ENCODE measurements at regions not wholly inside any gene's neighbourhood (a gene's known extent, or its start where the extent isn't known, plus 50 kb on each side); places are given as distances from the start of the nearest gene placed in this dataset.

GRCh38 chr13:72151241-72151640 lies 284.2 kb upstream of the DACH1 start:
- Histone ChIP-seq H3K36me3 (ENCODE audit: insufficient read depth, low read length) (no peaks in the 10 kb centered on the region), H3K27me3 (ENCODE audit: insufficient read depth, low read depth, low read length) (no peaks in the 10 kb centered on the region), H3K4me2 (ENCODE audit: low read length) (no peak overlapping the region), H2AFZ (ENCODE audit: low read depth, low read length) (no peak overlapping the region), H3K27ac (ENCODE audit: low read length) (no peak overlapping the region), H3K9ac (ENCODE audit: low read length) (no peak overlapping the region), H3K9me3 (ENCODE audit: low read length) (no peaks in the 10 kb centered on the region), H3K9me2 (ENCODE audit: insufficient read depth, low read length) (no peaks in the 10 kb centered on the region), H4K20me1 (ENCODE audit: insufficient read depth) (no peaks in the 10 kb centered on the region), H3K4me3 (ENCODE audit: low read length) (no peak overlapping the region), H3K79me2 (replicated peaks; ENCODE audit: insufficient read depth, low read length) (no peaks in the 10 kb centered on the region), H3F3A (ENCODE audit: insufficient read depth, low read length, poor library complexity, severe bottlenecking) (no peaks in the 10 kb centered on the region)
- TF ChIP-seq TAF1 (IDR thresholded peaks at IDR 0.05; ENCODE audit: low read depth): no peak

GRCh38 chr13:72150502-72150901 lies 283.5 kb upstream of the DACH1 start:
- Histone ChIP-seq H3K4me3 (ENCODE audit: low read length) (no peak overlapping the region), H3K4me2 (ENCODE audit: low read length) (no peak overlapping the region), H3K79me2 (replicated peaks; ENCODE audit: insufficient read depth, low read length) (no peaks in the 10 kb centered on the region), H3K36me3 (ENCODE audit: insufficient read depth, low read length) (no peaks in the 10 kb centered on the region), H3K27me3 (ENCODE audit: insufficient read depth, low read depth, low read length) (no peaks in the 10 kb centered on the region), H3F3A (ENCODE audit: insufficient read depth, low read length, poor library complexity, severe bottlenecking) (no peaks in the 10 kb centered on the region), H3K9me3 (ENCODE audit: low read length) (no peaks in the 10 kb centered on the region), H3K9me2 (ENCODE audit: insufficient read depth, low read length) (no peaks in the 10 kb centered on the region), H3K27ac (ENCODE audit: low read length) (no peak overlapping the region), H4K20me1 (ENCODE audit: insufficient read depth) (no peaks in the 10 kb centered on the region), H3K9ac (ENCODE audit: low read length) (no peak overlapping the region), H2AFZ (ENCODE audit: low read depth, low read length) (no peak overlapping the region)
- TF ChIP-seq RAD21 (conservative IDR thresholded peaks at IDR 0.05): no peak
- no peak for TF ChIP-seq EP300 (conservative IDR thresholded peaks at IDR 0.05; ENCODE audit: poor library complexity, severe bottlenecking)
- no peak for TF ChIP-seq MXI1 (conservative IDR thresholded peaks at IDR 0.05; ENCODE audit: poor library complexity, severe bottlenecking)
- TF ChIP-seq SMC3 (conservative IDR thresholded peaks at IDR 0.05; ENCODE audit: poor library complexity): no peak
- TF ChIP-seq TAF1 (IDR thresholded peaks at IDR 0.05; ENCODE audit: low read depth): no peak
- no peak for TF ChIP-seq POLR2AphosphoS5 (IDR thresholded peaks at IDR 0.05)
- TF ChIP-seq CTCF (IDR thresholded peaks at IDR 0.05; ENCODE audit: poor library complexity, severe bottlenecking): no peak
- TF ChIP-seq EZH2 (IDR thresholded peaks at IDR 0.05; ENCODE audit: borderline replicate concordance, insufficient read depth, low read length, poor library complexity, severe bottlenecking): no peak
- TF ChIP-seq, protein P1, sequence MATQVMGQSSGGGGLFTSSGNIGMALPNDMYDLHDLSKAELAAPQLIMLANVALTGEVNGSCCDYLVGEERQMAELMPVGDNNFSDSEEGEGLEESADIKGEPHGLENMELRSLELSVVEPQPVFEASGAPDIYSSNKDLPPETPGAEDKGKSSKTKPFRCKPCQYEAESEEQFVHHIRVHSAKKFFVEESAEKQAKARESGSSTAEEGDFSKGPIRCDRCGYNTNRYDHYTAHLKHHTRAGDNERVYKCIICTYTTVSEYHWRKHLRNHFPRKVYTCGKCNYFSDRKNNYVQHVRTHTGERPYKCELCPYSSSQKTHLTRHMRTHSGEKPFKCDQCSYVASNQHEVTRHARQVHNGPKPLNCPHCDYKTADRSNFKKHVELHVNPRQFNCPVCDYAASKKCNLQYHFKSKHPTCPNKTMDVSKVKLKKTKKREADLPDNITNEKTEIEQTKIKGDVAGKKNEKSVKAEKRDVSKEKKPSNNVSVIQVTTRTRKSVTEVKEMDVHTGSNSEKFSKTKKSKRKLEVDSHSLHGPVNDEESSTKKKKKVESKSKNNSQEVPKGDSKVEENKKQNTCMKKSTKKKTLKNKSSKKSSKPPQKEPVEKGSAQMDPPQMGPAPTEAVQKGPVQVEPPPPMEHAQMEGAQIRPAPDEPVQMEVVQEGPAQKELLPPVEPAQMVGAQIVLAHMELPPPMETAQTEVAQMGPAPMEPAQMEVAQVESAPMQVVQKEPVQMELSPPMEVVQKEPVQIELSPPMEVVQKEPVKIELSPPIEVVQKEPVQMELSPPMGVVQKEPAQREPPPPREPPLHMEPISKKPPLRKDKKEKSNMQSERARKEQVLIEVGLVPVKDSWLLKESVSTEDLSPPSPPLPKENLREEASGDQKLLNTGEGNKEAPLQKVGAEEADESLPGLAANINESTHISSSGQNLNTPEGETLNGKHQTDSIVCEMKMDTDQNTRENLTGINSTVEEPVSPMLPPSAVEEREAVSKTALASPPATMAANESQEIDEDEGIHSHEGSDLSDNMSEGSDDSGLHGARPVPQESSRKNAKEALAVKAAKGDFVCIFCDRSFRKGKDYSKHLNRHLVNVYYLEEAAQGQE (IDR thresholded peaks at IDR 0.05; ENCODE audit: borderline replicate concordance): no peak

DNA sequence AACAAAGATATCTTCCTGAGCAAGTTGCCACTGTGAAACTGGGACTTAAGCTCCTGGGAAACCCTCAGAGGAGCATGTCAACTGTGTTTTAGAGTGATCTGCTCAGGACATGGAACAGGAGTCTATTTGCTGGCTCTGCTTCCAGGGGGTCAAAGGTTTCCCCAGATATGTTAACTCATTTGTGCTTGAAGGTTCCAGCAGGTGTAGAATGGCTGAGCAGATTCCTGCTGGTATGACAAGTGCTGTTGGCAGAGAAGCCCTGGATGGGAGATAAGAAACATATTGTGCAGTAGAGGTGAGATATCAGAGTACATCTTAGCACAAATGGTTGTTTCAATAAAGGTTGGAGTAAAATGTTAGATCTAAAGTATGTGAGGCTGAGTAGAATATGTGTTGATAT lies 282.7 kb upstream of the DACH1 start:
- H3K27me3 ChIP-seq (ENCODE audit: insufficient read depth, low read depth, low read length): no peaks in the 10 kb centered on the region
- no peaks in the 10 kb centered on the region for H3F3A ChIP-seq (ENCODE audit: insufficient read depth, low read length, poor library complexity, severe bottlenecking)
- no peaks in the 10 kb centered on the region for H3K9me2 ChIP-seq (ENCODE audit: insufficient read depth, low read length)
- no peaks in the 10 kb centered on the region for H3K9me3 ChIP-seq (ENCODE audit: low read length)
- no peaks in the 10 kb centered on the region for H4K20me1 ChIP-seq (ENCODE audit: insufficient read depth)
- no peaks in the 10 kb centered on the region for H3K36me3 ChIP-seq (ENCODE audit: insufficient read depth, low read length)
- H3K9ac ChIP-seq (ENCODE audit: low read length): no peak overlapping the region
- H3K4me3 ChIP-seq (ENCODE audit: low read length): no peak overlapping the region
- H3K4me2 ChIP-seq (ENCODE audit: low read length): no peak overlapping the region
- no peaks in the 10 kb centered on the region for H3K79me2 ChIP-seq (replicated peaks; ENCODE audit: insufficient read depth, low read length)
- H3K27ac ChIP-seq (ENCODE audit: low read length): no peak overlapping the region
- no peak overlapping the region for H2AFZ ChIP-seq (ENCODE audit: low read depth, low read length)
- TF ChIP-seq TAF1 (IDR thresholded peaks at IDR 0.05; ENCODE audit: low read depth): no peak

Data from neural cell (in vitro differentiated cells).